ENCODE measurements at regions not wholly inside any gene's neighbourhood (a gene's known extent, or its start where the extent isn't known, plus 50 kb on each side); places are given as distances from the start of the nearest gene placed in this dataset.

GRCh38 chr11:15875943-15876342 lies 480.4 kb downstream of the SOX6 start:
- TF ChIP-seq CTCF (IDR thresholded peaks at IDR 0.05) (no peak), POLR2A (IDR thresholded peaks at IDR 0.05) (no peak)

Data from uterus (tissue), 2 donors.